ENCODE measurements at regions not wholly inside any gene's neighbourhood (a gene's known extent, or its start where the extent isn't known, plus 50 kb on each side); places are given as distances from the start of the nearest gene placed in this dataset.

- no peak overlapping the region for H3K4me3 Mint-ChIP-seq
- peaks cover 0 to 5% of the 10 kb centered on the region in 2 donors for H3K27me3 Mint-ChIP-seq
- no peak overlapping the region for H3K27ac Mint-ChIP-seq
These were observed 93.2 kb upstream of the OSMR start for GRCh38 chr5:38752622-38753021.

DNA sequence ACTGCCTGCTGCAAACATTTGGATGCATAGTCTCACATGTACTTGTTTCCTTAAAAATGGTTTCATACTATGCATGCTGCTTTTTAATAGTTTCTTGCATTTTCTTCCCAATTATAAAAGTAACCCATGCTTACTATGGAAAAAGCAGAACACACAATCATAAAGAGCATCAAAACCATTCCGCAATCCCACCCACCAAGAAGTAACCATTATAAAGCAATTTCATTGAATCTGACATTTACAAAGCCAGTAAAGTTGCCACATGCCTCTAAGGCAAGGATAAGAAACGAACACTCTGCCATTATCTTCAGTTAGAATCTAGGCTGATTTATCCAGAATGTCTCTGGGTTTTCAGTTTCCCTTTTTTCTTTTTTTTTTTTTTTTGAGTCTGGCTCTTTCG lies 92.7 kb upstream of the OSMR start:
- Mint-ChIP-seq H3K27ac (no peak overlapping the region), H3K9me3 (no peaks in the 10 kb centered on the region), H3K27me3 (peaks cover 0 to 5% of the 10 kb centered on the region in 2 donors), H3K36me3 (no peaks in the 10 kb centered on the region), H3K4me1 (no peaks in the 10 kb centered on the region), H3K4me3 (no peak overlapping the region)
- DNase-seq, result no peak
- no peak for ATAC-seq (replicated peaks)

More at GRCh38 chr5:38752622-38753021, 93.2 kb upstream of the OSMR start:
- H3K9me3 Mint-ChIP-seq, result no peaks in the 10 kb centered on the region
- H3K4me1 Mint-ChIP-seq, result no peaks in the 10 kb centered on the region
- H3K36me3 Mint-ChIP-seq, result no peaks in the 10 kb centered on the region
- ATAC-seq (replicated peaks), result no peak
- no peak for DNase-seq

DNA sequence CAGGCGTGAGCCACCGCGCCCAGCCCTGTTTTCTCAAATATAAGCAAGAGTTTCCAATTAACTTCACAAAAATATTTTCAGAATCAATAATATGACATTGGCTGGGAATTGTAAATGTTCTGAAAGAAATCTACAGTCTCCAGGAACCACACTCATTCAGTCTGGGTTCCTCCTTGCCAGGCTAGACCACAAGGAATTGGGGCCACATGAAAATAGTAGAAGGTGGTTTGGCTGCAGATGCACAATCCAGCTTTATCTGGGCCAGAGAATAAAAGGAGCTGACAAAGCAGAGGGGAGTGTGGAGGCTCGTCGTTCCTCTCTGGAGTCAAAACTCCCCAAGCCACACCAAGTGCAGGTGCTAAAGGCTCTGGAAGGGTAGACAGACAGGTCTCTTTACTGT lies 92.0 kb upstream of the OSMR start:
- Mint-ChIP-seq H3K4me3 (no peak overlapping the region), H3K9me3 (no peaks in the 10 kb centered on the region), H3K4me1 (no peaks in the 10 kb centered on the region), H3K36me3 (no peaks in the 10 kb centered on the region), H3K27ac (no peak overlapping the region), H3K27me3 (peaks cover 0 to 5% of the 10 kb centered on the region in 2 donors)
- ATAC-seq (replicated peaks) (no peak), DNase-seq (no peak)

DNA sequence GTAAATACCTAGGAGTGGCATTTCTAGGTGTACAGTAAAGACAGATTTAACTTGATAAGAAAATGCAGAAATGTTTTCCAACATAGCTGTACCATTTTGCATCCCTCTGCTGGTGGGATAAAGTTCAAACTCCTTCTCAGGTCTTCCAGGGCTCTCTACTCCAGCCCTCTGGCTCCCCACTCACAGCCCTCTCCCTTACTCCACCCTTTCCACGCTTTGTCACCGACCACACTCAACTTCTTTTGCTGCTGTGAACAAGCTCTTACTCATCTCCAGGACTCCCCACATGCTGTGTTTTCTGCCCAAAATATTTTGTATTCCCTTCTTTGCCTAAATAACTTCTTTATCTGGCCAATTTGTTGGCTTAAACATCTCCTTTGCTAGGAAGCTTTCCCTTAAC lies 90.6 kb upstream of the OSMR start:
- no peak for ATAC-seq (replicated peaks)
- Mint-ChIP-seq H3K36me3 (no peaks in the 10 kb centered on the region), H3K27me3 (peaks cover 0 to 4% of the 10 kb centered on the region in 2 donors), H3K9me3 (no peaks in the 10 kb centered on the region), H3K4me3 (no peak overlapping the region), H3K27ac (no peak overlapping the region), H3K4me1 (no peaks in the 10 kb centered on the region)
- DNase-seq, result no peak

DNA sequence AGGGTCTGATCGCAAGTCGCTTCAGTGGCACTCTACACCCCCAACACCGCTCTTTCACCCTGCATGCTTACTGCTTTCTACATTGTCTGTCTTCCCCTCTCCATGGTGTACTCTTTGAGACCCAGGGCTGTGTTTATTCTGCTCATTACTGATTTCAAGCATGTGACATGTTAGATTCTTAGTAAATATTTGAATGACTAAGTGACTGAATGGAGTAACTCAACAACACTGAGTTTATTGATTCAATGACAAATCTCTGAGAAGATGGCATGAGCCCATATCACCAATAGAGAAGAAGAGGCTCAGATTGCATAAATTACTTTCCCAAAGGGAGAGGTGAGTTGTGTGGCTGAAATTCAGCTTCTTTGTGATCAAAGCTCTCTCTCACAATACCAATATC lies 89.7 kb upstream of the OSMR start:
- H3K27ac Mint-ChIP-seq, result no peak overlapping the region
- H3K27me3 Mint-ChIP-seq, result no peaks in the 10 kb centered on the region
- H3K36me3 Mint-ChIP-seq, result no peaks in the 10 kb centered on the region
- no peak overlapping the region for H3K4me3 Mint-ChIP-seq
- ATAC-seq (replicated peaks), result no peak
- H3K4me1 Mint-ChIP-seq, result no peaks in the 10 kb centered on the region
- DNase-seq, result no peak
- H3K9me3 Mint-ChIP-seq, result no peaks in the 10 kb centered on the region

- no peaks in the 10 kb centered on the region for H3K4me1 Mint-ChIP-seq
These were observed 88.2 kb upstream of the OSMR start for GRCh38 chr5:38757451-38758245.

DNA sequence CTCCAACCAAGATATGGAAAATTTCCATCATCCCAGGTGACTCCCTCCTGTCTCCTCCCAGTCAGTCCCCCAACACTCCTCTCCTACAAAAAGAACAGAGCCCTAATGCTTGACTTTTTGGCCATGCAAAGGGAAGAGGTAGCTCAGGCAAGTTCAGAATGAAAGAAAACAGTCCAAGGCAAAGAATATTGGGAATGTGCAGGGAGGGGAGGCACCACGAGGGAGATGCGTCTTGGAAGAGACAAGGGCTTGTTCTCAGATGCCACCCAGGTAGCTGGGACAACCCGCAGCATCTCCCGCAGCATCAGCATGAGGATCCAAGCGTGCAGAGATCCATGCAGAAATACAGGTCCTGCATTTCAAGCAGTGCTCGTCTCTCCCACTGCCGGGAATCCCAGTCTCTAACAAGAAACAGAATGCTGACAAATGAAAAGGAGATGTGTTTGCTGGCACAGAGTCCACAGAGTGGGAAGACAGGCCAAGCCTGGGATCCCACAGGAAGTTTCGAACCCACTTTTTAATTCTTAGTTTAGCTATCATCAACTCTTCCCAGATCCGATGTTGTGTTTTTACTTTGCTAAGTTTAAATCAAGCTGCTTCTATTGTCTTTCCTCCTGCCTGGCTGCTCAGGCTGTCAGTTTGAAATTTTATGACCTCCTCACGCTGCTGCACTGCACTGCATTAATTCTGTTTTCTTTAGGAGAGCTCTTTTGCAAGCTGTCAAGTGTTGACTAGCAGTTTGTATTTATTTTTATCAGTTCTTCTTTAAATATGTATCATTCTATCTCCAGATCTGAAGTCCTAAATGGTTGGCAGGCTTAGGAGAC lies 86.8 kb upstream of the OSMR start:
- Mint-ChIP-seq H3K9me3 (no peaks in the 10 kb centered on the region), H3K4me1 (no peaks in the 10 kb centered on the region), H3K27ac (no peak overlapping the region), H3K27me3 (no peaks in the 10 kb centered on the region), H3K36me3 (no peaks in the 10 kb centered on the region), H3K4me3 (no peak overlapping the region)
- no peak for ATAC-seq (replicated peaks)
- no peak for DNase-seq

More at GRCh38 chr5:38757451-38758245, 88.2 kb upstream of the OSMR start:
- ATAC-seq (replicated peaks), result no peak
- Mint-ChIP-seq H3K4me3 (no peak overlapping the region), H3K27ac (no peak overlapping the region), H3K27me3 (no peaks in the 10 kb centered on the region), H3K36me3 (no peaks in the 10 kb centered on the region), H3K9me3 (no peaks in the 10 kb centered on the region)
- no peak for DNase-seq

GRCh38 chr5:38764937-38765391 lies 80.8 kb upstream of the OSMR start:
- Mint-ChIP-seq H3K9me3 (peaks cover 7 to 10% of the 10 kb centered on the region in 2 donors), H3K4me1 (no peaks in the 10 kb centered on the region), H3K4me3 (no peak overlapping the region), H3K27me3 (peaks cover 0 to 4% of the 10 kb centered on the region in 2 donors), H3K27ac (no peak overlapping the region), H3K36me3 (peaks cover 0 to 1% of the 10 kb centered on the region in 2 donors)
- no peak for DNase-seq
- ATAC-seq (replicated peaks), result no peak

DNA sequence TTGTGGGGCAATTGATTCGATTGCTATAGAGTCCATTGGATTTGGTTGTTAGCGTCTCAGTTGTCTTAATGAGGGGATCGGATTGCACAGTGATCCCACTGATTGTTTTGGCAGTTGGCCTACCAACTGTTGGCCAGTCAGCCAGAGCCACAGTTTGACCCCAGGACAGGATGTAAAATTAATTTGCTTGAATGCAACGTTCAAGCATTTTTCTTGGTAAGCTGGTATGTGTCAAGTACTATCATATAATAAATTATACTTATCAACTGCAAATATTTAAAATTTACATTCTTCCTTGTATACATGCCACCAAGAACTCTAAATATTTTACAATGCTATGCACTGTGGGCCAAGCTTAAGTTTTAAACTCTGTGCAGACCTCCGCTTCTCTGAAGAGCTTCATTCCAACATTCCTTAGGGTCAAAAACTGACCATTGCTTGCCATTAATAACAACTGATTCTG lies 80.4 kb upstream of the OSMR start:
- no peak for DNase-seq
- ATAC-seq (replicated peaks), result no peak
- H3K4me3 Mint-ChIP-seq, result no peak overlapping the region
- H3K27me3 Mint-ChIP-seq, result peaks cover 0 to 4% of the 10 kb centered on the region in 2 donors
- peaks cover 8 to 10% of the 10 kb centered on the region in 2 donors for H3K9me3 Mint-ChIP-seq
- H3K36me3 Mint-ChIP-seq, result peaks cover 0 to 1% of the 10 kb centered on the region in 2 donors
- H3K4me1 Mint-ChIP-seq, result no peaks in the 10 kb centered on the region
- no peak overlapping the region for H3K27ac Mint-ChIP-seq

DNA sequence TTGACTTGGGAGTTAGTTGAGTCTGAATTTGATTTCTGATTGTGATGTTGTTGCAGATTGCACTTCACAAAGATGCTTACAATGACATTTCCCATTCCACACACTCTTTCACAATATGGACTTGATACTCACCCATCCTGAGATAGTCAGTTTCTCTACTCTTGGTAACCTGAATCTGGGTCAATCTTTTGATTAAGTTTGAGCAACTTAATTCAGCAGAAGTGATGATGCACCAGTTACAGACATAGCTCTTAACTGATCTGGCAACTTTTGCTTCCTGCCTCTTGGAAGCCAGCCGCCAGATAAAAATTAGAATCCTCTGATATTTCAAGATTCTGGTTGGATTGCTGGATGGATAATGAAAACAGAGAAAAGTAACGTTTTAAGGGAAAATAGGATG lies 79.7 kb upstream of the OSMR start:
- Mint-ChIP-seq H3K36me3 (peaks cover 0 to 1% of the 10 kb centered on the region in 2 donors), H3K27ac (no peak overlapping the region), H3K9me3 (peaks cover 9 to 10% of the 10 kb centered on the region in 2 donors), H3K27me3 (peaks cover 0 to 4% of the 10 kb centered on the region in 2 donors), H3K4me3 (no peak overlapping the region), H3K4me1 (no peaks in the 10 kb centered on the region)
- no peak for ATAC-seq (replicated peaks)
- no peak for DNase-seq

- peaks cover 9 to 10% of the 10 kb centered on the region in 2 donors for H3K9me3 Mint-ChIP-seq
- peaks cover 0 to 4% of the 10 kb centered on the region in 2 donors for H3K27me3 Mint-ChIP-seq
These were observed 77.2 kb upstream of the OSMR start for GRCh38 chr5:38768412-38769211.

DNA sequence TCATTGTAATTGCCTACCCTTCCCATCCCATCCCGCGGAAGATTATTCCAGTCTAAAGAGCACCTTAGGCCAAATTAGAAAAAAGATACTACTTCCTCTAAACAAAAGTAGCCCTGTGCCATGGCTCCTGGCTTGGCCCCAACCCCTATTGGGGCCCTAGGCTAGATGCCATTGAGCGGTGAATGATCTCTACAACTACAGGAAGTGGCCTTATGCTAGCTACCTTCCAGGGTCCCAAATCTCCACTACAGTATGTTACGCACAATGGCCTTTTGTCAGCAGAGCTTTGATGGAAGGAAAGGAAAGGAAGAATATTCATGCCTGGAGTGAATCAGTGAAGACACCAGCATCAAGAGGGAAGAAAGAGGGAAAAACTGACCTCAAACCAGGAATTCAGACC lies 73.3 kb upstream of the OSMR start:
- no peaks in the 10 kb centered on the region for H3K27me3 Mint-ChIP-seq
- peaks cover 0 to 5% of the 10 kb centered on the region in 2 donors for H3K9me3 Mint-ChIP-seq
- H3K36me3 Mint-ChIP-seq, result no peaks in the 10 kb centered on the region
- ATAC-seq (replicated peaks) (no peak), DNase-seq (no peak)
- no peaks in the 10 kb centered on the region for H3K4me1 Mint-ChIP-seq
- H3K4me3 Mint-ChIP-seq, result no peak overlapping the region
- no peak overlapping the region for H3K27ac Mint-ChIP-seq

More at GRCh38 chr5:38768412-38769211, 77.2 kb upstream of the OSMR start:
- DNase-seq (no peak), ATAC-seq (replicated peaks) (no peak)
- no peaks in the 10 kb centered on the region for H3K4me1 Mint-ChIP-seq
- peaks cover 0 to 1% of the 10 kb centered on the region in 2 donors for H3K36me3 Mint-ChIP-seq
- no peak overlapping the region for H3K4me3 Mint-ChIP-seq
- H3K27ac Mint-ChIP-seq, result no peak overlapping the region

DNA sequence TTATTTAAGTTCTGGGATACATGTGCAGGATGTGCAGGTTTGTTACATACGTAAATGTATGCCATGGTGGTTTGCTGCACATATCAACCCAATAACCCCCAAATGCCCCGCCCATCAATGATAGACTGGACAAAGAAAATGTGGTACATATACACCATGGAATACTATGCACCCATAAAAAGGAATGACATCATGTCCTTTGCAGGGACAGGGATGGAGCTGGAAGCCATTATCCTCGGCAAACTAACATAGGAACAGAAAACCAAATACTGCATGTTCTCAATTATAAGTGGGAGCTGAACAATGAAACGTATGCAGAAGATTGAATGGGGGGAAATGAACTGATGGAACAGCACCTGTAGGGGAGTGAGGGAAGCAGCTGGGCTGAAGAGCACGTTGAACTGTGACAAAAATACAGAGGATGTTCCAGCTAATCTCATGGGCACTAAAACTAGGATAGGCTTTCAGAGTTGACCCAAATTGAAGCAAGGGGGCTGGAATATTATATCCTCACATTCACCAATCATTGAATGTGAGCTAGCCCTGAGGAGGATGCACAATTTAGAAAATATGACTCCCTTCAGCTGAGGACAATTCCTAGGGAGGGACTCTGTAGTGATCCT lies 70.5 kb upstream of the OSMR start:
- Mint-ChIP-seq H3K36me3 (no peaks in the 10 kb centered on the region), H3K4me3 (no peak overlapping the region), H3K27me3 (no peaks in the 10 kb centered on the region), H3K27ac (no peak overlapping the region), H3K4me1 (no peaks in the 10 kb centered on the region), H3K9me3 (peaks cover 0 to 4% of the 10 kb centered on the region in 2 donors)
- ATAC-seq (replicated peaks) (no peak), DNase-seq (no peak)
